IMR-90 (cell line): ENCODE measurements at regions not wholly inside any gene's neighbourhood (a gene's known extent, or its start where the extent isn't known, plus 50 kb on each side); places are given as distances from the start of the nearest gene placed in this dataset.

Source experiments
- ATAC-seq: fragments of 200-7000 bp; cut with Tn5 transposase; 2 replicates; pipeline ENCODE4 v1.9.1; 2020; ENCODE audit warnings: low read depth, mild to moderate bottlenecking, moderate library complexity
- BruUV-seq: library from RNA; stranded (reverse); fragments of 400-500 nt; replicated peaks from 2 replicates; lab custom pipeline; 2021; lab: Mats Ljungman, UMichigan
- CTCF ChIA-PET: fragments of 300-600 bp; formaldehyde crosslinking; extraction: SDS; loops from one replicate; lab custom pipeline; 2021; ENCODE audit warnings: antibody characterized with exemption; lab: Yijun Ruan, JAX
- POLR2A ChIA-PET: fragments of 300-600 bp; sonication (Branson Sonifier 250); formaldehyde crosslinking; loops from one replicate; lab custom pipeline; 2022; ENCODE audit warnings: antibody characterized with exemption; ENCODE audit not compliant: unreplicated experiment; lab: Charles Lee
- DNase-seq: peaks from one replicate; pipeline ENCODE4 v3.0.0; 2013
- H2AFZ ChIP-seq: replicated peaks from 2 replicates; pipeline ENCODE3; 2013; ENCODE audit warnings: low read length, mild to moderate bottlenecking; ENCODE audit not compliant: poor library complexity
- H2AK5ac ChIP-seq: 2 replicates; pipeline ENCODE4 v1.6.1; 2013; ENCODE audit warnings: low read depth, low read length, inconsistent platforms
- H2AK9ac ChIP-seq: replicated peaks from 2 replicates; pipeline ENCODE3; 2013; ENCODE audit warnings: mild to moderate bottlenecking, low read depth, low read length, moderate library complexity; ENCODE audit not compliant: poor library complexity
- H2BK120ac ChIP-seq: 2 replicates; pipeline ENCODE4 v1.6.1; 2013; ENCODE audit warnings: low read depth, low read length, inconsistent platforms
- H2BK15ac ChIP-seq: 3 replicates; pipeline ENCODE4 v1.6.1; 2013; ENCODE audit warnings: low read depth, low read length, inconsistent platforms
- H2BK20ac ChIP-seq: 2 replicates; pipeline ENCODE4 v1.6.1; 2013; ENCODE audit warnings: low read depth, mild to moderate bottlenecking, inconsistent platforms, low read length, moderate library complexity
- H2BK5ac ChIP-seq: 2 replicates; pipeline ENCODE4 v1.6.1; 2013; ENCODE audit warnings: mild to moderate bottlenecking, low read depth, low read length, inconsistent platforms; ENCODE audit not compliant: poor library complexity, severe bottlenecking
- H3K14ac ChIP-seq: replicated peaks from 2 replicates; pipeline ENCODE4 v1.6.1; 2013; ENCODE audit warnings: low read depth, low read length, inconsistent platforms
- H3K18ac ChIP-seq: 2 replicates; pipeline ENCODE4 v1.6.1; 2013; ENCODE audit warnings: low read depth, low read length, control low read depth
- H3K23ac ChIP-seq: 2 replicates; pipeline ENCODE4 v1.6.1; 2013; ENCODE audit warnings: low read depth, low read length, inconsistent platforms
- H3K27ac ChIP-seq: 2 replicates; pipeline ENCODE4 v1.5.1; 2013; ENCODE audit warnings: mild to moderate bottlenecking, control low read depth, low read length; ENCODE audit not compliant: insufficient read depth
- H3K27me3 ChIP-seq: 2 replicates; pipeline ENCODE4 v1.6.1; 2013; ENCODE audit warnings: low read length; ENCODE audit not compliant: control insufficient read depth, insufficient read depth
- H3K36me3 ChIP-seq: 2 replicates; pipeline ENCODE4 v1.6.1; 2013; ENCODE audit warnings: low read length, mixed read lengths; ENCODE audit not compliant: control insufficient read depth, insufficient read depth
- H3K4ac ChIP-seq: 2 replicates; pipeline ENCODE4 v1.6.1; 2013; ENCODE audit warnings: low read depth, low read length, inconsistent platforms
- H3K4me1 ChIP-seq: 2 replicates; pipeline ENCODE4 v1.6.1; 2013; ENCODE audit warnings: low read length, mixed read lengths; ENCODE audit not compliant: control insufficient read depth, insufficient read depth
- H3K4me2 ChIP-seq: 2 replicates; pipeline ENCODE4 v1.6.1; 2013; ENCODE audit warnings: low read depth, mild to moderate bottlenecking, control low read depth, low read length, moderate library complexity
- H3K4me3 ChIP-seq: 2 replicates; pipeline ENCODE4 v1.5.1; 2013; ENCODE audit warnings: low read depth, mild to moderate bottlenecking, control low read depth, low read length, moderate library complexity; ENCODE audit not compliant: insufficient read depth
- H3K56ac ChIP-seq: 2 replicates; pipeline ENCODE4 v1.6.1; 2013; ENCODE audit warnings: low read length, inconsistent platforms; ENCODE audit not compliant: insufficient read depth; ENCODE audit errors: extremely low read depth
- H3K79me1 ChIP-seq, 2 experiments: 2 replicates each; pipeline ENCODE4 v1.6.1; 2013; ENCODE audit warnings: low read length in 2 of 2, inconsistent platforms in 1 of 2, low read depth in 1 of 2
- H3K9ac ChIP-seq: 2 replicates; pipeline ENCODE4 v1.6.1; 2013; ENCODE audit warnings: low read depth, low read length, control low read depth
- H3K9me1 ChIP-seq: 2 replicates; pipeline ENCODE4 v1.6.1; 2013; ENCODE audit warnings: low read length, inconsistent platforms; ENCODE audit not compliant: insufficient read depth
- H3K9me3 ChIP-seq: 2 replicates; pipeline ENCODE4 v1.6.1; 2013; ENCODE audit warnings: low read length; ENCODE audit not compliant: control insufficient read depth, insufficient read depth
- H4K20me1 ChIP-seq: 2 replicates; pipeline ENCODE4 v1.6.1; 2013; ENCODE audit warnings: low read length, inconsistent platforms; ENCODE audit not compliant: insufficient read depth
- H4K5ac ChIP-seq: 2 replicates; pipeline ENCODE4 v1.6.1; 2013; ENCODE audit warnings: mild to moderate bottlenecking, low read depth, low read length, control low read depth
- H4K8ac ChIP-seq, 2 experiments: 2 replicates each; pipeline ENCODE4 v1.6.1; 2013; ENCODE audit warnings: low read depth in 2 of 2, low read length in 2 of 2, control low read depth in 1 of 2, inconsistent platforms in 1 of 2
- H4K91ac ChIP-seq: 2 replicates; pipeline ENCODE4 v1.6.1; 2013; ENCODE audit warnings: low read depth, low read length, inconsistent platforms; ENCODE audit not compliant: insufficient read depth
- BHLHE40 ChIP-seq: fragments of 150-350 bp; IDR thresholded peaks from 2 replicates; pipeline ENCODE4 v1.6.1; 2016; ENCODE audit warnings: mild to moderate bottlenecking, low read depth, low read length
- CEBPB ChIP-seq: IDR thresholded peaks from 2 replicates; pipeline ENCODE4 v1.6.1; 2012; ENCODE audit warnings: low read depth, low read length, improper control_type of control experiment
- CHD1 ChIP-seq: IDR thresholded peaks from 2 replicates; pipeline ENCODE4 v1.6.1; 2012; ENCODE audit warnings: low read depth, low read length, improper control_type of control experiment
- FOS ChIP-seq: fragments of 150-350 bp; IDR thresholded peaks from 2 replicates; pipeline ENCODE4 v1.6.1; 2016; ENCODE audit warnings: low read depth, low read length
- MAFK ChIP-seq: IDR thresholded peaks from 2 replicates; pipeline ENCODE4 v1.6.1; 2012; ENCODE audit warnings: low read depth, low read length, improper control_type of control experiment
- MAZ ChIP-seq: IDR thresholded peaks from 2 replicates; pipeline ENCODE4 v1.6.1; 2012; ENCODE audit warnings: low read depth, mild to moderate bottlenecking, low read length, improper control_type of control experiment, moderate library complexity, borderline replicate concordance
- MXI1 ChIP-seq: IDR thresholded peaks from 2 replicates; pipeline ENCODE4 v1.6.1; 2012; ENCODE audit warnings: low read depth, mild to moderate bottlenecking, low read length, moderate library complexity, borderline replicate concordance
- NFE2L2 ChIP-seq: fragments of 150-350 bp; IDR thresholded peaks from 2 replicates; pipeline ENCODE4 v1.6.1; 2016; ENCODE audit warnings: low read depth, mild to moderate bottlenecking, low read length
- POLR2A ChIP-seq: IDR thresholded peaks from 2 replicates; pipeline ENCODE4 v1.6.1; 2012; ENCODE audit warnings: mild to moderate bottlenecking, low read depth, low read length
- RAD21 ChIP-seq: IDR thresholded peaks from 2 replicates; pipeline ENCODE4 v1.6.1; 2012; ENCODE audit warnings: low read length, improper control_type of control experiment
- RCOR1 ChIP-seq: IDR thresholded peaks from 2 replicates; pipeline ENCODE4 v1.6.1; 2012; ENCODE audit warnings: mild to moderate bottlenecking, low read length, improper control_type of control experiment; ENCODE audit not compliant: insufficient replicate concordance
- RFX5 ChIP-seq: IDR thresholded peaks from 2 replicates; pipeline ENCODE4 v1.8.0; 2012; ENCODE audit warnings: low read depth, mild to moderate bottlenecking, low read length, moderate library complexity
- SMC3 ChIP-seq: fragments of 150-350 bp; IDR thresholded peaks from 2 replicates; pipeline ENCODE4 v1.6.1; 2016; ENCODE audit warnings: low read depth, mild to moderate bottlenecking, antibody characterized with exemption, low read length, moderate library complexity
- WGBS, 2 experiments: methylation state at CpG; one replicate each; pipeline versions ENCODE4 v1.1.5 to v1.1.7; 2013; ENCODE audit warnings: missing lambda C conversion rate in 2 of 2; ENCODE audit not compliant: insufficient read length in 1 of 2; ENCODE audit errors: extremely low coverage in 2 of 2; 5-methylcytosine and 5-hydroxymethylcytosine counted together
- dilution Hi-C: fragments of 300-500 bp; cut with HindIII; formaldehyde crosslinking; loops from one replicate; pipeline ENCODE4 v1.14.3; 2018; ENCODE audit warnings: low sequenced_read_pairs; ENCODE audit not compliant: unreplicated experiment
- in situ Hi-C: fragments of 300-500 bp; cut with MboI; formaldehyde crosslinking; loops from 3 replicates; pipeline ENCODE4 v1.14.3; 2019; ENCODE audit warnings: low sequenced_read_pairs, inconsistent platforms, mixed read lengths
- intact Hi-C: fragments of 100-400 bp; cut with micrococcal nuclease; formaldehyde crosslinking; loops from 2 replicates; pipeline ENCODE4 v1.10.0; 2022
- TF ChIP-seq, protein P1 (sequence below): fragments of 150-350 bp; IDR thresholded peaks from 2 replicates; pipeline ENCODE4 v1.6.1; 2016; ENCODE audit warnings: low read depth, mild to moderate bottlenecking, low read length, moderate library complexity, borderline replicate concordance
- TF ChIP-seq, protein P2 (sequence below): conservative IDR thresholded peaks from 2 replicates; pipeline ENCODE4 v1.5.1; 2012; ENCODE audit warnings: mild to moderate bottlenecking, low read depth, low read length, improper control_type of control experiment
- TF ChIP-seq, protein P3 (sequence below): fragments of 150-350 bp; IDR thresholded peaks from 2 replicates; pipeline ENCODE4 v1.6.1; 2017; ENCODE audit warnings: mild to moderate bottlenecking, antibody characterized with exemption, low read length, low read depth

DNA sequence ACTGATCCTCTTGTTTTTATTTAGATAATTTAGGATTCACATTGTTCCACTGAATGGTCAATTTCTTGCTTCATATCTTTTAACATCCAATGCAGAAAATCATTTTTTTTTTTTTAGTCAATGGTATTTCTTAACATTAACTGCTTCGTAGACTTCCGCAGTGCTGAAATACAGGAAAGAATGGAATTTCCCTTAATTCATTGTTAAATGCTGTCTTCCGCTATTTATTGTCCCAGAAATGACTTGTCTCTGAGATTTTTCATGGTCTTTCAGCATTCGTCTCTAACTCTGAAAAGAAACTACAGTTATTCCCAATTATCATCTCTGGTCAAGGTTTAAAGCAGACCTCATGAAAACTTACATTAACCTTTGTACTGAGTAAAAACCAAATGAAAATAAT, 1029.1 kb upstream of the MANEA start:
- no peak overlapping the region for H2AK9ac ChIP-seq
- POLR2A ChIA-PET, result no interaction called here
- H3K18ac ChIP-seq, result no peak overlapping the region
- H2AFZ ChIP-seq, result no peak overlapping the region
- H3K14ac ChIP-seq, result no peak overlapping the region
- no TSS peak for BruUV-seq
- H3K27ac ChIP-seq, result no peak overlapping the region
- no peak overlapping the region for H3K56ac ChIP-seq
- ATAC-seq (no peak), DNase-seq (no peak)
- in situ Hi-C loops, result no loop called here
- intact Hi-C loops, result no loop called here
- H4K5ac ChIP-seq, result no peak overlapping the region
- H2BK5ac ChIP-seq, result no peak overlapping the region
- H3K4me2 ChIP-seq, result no peak overlapping the region
- H2BK15ac ChIP-seq, result no peak overlapping the region
- dilution Hi-C loops, result no loop called here
- H4K20me1 ChIP-seq, result no peaks in the 10 kb centered on the region
- H4K91ac ChIP-seq, result no peak overlapping the region
- no peak overlapping the region for H3K9ac ChIP-seq
- H3K79me1 ChIP-seq, result no peaks in the 10 kb centered on the region
- H2BK120ac ChIP-seq, result no peak overlapping the region
- no peak overlapping the region for H3K4me3 ChIP-seq
- H3K9me1 ChIP-seq, result no peaks in the 10 kb centered on the region
- CTCF ChIA-PET, result no interaction called here
- WGBS, 2 experiments, result no CpG with 5 or more reads among the region's 4 CpGs
- TF ChIP-seq RCOR1, result no peak
- TF ChIP-seq FOS, result no peak
- TF ChIP-seq MXI1, result no peak
- no peak for TF ChIP-seq CHD1
- no peak for TF ChIP-seq RFX5
- TF ChIP-seq MAFK, result no peak
- TF ChIP-seq, protein P1, sequence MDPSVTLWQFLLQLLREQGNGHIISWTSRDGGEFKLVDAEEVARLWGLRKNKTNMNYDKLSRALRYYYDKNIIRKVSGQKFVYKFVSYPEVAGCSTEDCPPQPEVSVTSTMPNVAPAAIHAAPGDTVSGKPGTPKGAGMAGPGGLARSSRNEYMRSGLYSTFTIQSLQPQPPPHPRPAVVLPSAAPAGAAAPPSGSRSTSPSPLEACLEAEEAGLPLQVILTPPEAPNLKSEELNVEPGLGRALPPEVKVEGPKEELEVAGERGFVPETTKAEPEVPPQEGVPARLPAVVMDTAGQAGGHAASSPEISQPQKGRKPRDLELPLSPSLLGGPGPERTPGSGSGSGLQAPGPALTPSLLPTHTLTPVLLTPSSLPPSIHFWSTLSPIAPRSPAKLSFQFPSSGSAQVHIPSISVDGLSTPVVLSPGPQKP, result no peak
- TF ChIP-seq NFE2L2, result no peak
- no peak for TF ChIP-seq MAZ
- TF ChIP-seq POLR2A, result no peak
- TF ChIP-seq SMC3, result no peak
- TF ChIP-seq CEBPB, result no peak
- no peak for TF ChIP-seq RAD21
- TF ChIP-seq, protein P2, sequence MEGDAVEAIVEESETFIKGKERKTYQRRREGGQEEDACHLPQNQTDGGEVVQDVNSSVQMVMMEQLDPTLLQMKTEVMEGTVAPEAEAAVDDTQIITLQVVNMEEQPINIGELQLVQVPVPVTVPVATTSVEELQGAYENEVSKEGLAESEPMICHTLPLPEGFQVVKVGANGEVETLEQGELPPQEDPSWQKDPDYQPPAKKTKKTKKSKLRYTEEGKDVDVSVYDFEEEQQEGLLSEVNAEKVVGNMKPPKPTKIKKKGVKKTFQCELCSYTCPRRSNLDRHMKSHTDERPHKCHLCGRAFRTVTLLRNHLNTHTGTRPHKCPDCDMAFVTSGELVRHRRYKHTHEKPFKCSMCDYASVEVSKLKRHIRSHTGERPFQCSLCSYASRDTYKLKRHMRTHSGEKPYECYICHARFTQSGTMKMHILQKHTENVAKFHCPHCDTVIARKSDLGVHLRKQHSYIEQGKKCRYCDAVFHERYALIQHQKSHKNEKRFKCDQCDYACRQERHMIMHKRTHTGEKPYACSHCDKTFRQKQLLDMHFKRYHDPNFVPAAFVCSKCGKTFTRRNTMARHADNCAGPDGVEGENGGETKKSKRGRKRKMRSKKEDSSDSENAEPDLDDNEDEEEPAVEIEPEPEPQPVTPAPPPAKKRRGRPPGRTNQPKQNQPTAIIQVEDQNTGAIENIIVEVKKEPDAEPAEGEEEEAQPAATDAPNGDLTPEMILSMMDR, result no peak
- TF ChIP-seq BHLHE40, result no peak
- TF ChIP-seq, protein P3, sequence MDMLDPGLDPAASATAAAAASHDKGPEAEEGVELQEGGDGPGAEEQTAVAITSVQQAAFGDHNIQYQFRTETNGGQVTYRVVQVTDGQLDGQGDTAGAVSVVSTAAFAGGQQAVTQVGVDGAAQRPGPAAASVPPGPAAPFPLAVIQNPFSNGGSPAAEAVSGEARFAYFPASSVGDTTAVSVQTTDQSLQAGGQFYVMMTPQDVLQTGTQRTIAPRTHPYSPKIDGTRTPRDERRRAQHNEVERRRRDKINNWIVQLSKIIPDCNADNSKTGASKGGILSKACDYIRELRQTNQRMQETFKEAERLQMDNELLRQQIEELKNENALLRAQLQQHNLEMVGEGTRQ, result no peak
- no peaks in the 10 kb centered on the region for H3K9me3 ChIP-seq
- no peak overlapping the region for H3K23ac ChIP-seq
- no peak overlapping the region for H2AK5ac ChIP-seq
- H2BK20ac ChIP-seq, result no peak overlapping the region
- no peaks in the 10 kb centered on the region for H3K36me3 ChIP-seq
- H3K4ac ChIP-seq, result no peak overlapping the region
- H3K4me1 ChIP-seq, result no peaks in the 10 kb centered on the region
- H4K8ac ChIP-seq, result no peak overlapping the region
- H3K27me3 ChIP-seq, result no peaks in the 10 kb centered on the region
